ES-I3 (cell line): ENCODE measurements at regions not wholly inside any gene's neighbourhood (a gene's known extent, or its start where the extent isn't known, plus 50 kb on each side); places are given as distances from the start of the nearest gene placed in this dataset.

Experiments
- H3K36me3 ChIP-seq: 2 replicates; pipeline ENCODE4 v1.6.1; 2013; ENCODE audit warnings: mild to moderate bottlenecking, low read length, control low read depth, moderate library complexity; ENCODE audit not compliant: insufficient read depth
- H3K4me1 ChIP-seq: 2 replicates; pipeline ENCODE4 v1.6.1; 2013; ENCODE audit warnings: mild to moderate bottlenecking, control low read depth, low read length; ENCODE audit not compliant: insufficient read depth
- H3K9ac ChIP-seq: 2 replicates; pipeline ENCODE4 v1.6.1; 2013; ENCODE audit warnings: low read depth, mild to moderate bottlenecking, low read length, moderate library complexity
- H3K9me3 ChIP-seq: 2 replicates; pipeline ENCODE4 v1.6.1; 2013; ENCODE audit warnings: mild to moderate bottlenecking, low read length, moderate library complexity; ENCODE audit not compliant: control insufficient read depth, insufficient read depth

DNA sequence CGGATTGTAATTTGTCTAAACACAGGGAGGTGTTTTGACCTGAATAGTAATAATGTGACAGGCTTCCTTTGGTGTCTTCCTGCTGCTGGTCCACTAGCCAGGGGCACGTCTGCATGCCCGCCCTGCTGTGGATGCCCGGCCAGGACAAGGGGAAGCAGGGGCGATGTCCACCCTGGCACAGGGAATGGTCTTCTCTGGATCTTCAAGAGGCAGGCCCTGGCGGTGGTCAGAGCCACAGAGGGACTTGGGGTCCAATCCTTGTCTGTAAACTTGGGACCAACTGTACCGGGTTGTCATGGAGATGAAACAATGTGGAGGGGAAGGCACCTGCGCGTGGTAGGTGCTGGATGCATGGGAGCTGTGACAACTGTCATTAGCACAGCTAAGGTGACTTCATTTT, 134.1 kb downstream of the RPLP1 start:
- Histone ChIP-seq H3K9me3 (no peaks in the 10 kb centered on the region), H3K4me1 (no peaks in the 10 kb centered on the region)

DNA sequence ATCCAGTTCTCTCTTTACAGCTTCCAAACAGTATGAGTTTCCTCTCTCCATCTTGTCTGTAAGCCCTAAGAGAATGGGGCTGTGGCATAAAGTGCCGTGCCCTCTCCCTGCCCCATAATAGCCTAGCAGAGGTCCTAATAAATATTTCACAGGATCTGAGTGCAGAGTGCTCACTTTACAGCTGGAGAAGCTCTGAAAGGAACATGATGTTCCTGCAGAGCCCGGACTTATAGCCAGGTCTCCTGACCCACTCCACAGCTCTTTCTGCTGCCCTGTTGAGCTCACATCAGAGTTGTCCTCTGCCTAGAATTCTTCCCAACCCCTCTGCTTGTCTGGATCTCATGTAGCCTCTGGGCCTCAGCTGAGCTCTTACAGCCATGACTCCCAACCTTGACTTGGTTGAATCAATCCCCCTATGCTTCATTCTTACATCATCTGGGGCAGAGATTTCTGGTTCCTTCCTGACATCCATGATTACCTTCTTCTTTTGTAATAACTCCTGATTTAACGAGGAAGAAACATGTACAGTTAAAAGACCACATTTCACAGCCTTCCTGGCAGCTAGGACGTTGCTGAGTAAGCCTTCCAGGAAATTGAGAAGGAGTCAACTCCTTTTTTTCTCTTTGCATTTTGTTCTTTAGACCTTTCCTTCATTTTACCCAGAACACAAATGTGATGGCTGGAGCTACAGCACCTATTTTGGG, 135.3 kb downstream of the RPLP1 start:
- H3K36me3 ChIP-seq: no peaks in the 10 kb centered on the region
- no peaks in the 10 kb centered on the region for H3K9me3 ChIP-seq
- H3K4me1 ChIP-seq: no peaks in the 10 kb centered on the region
- H3K9ac ChIP-seq: no peak overlapping the region

More for the DNA sequence above, 134.1 kb downstream of the RPLP1 start:
- H3K9ac ChIP-seq: no peak overlapping the region
- H3K36me3 ChIP-seq: no peaks in the 10 kb centered on the region

DNA sequence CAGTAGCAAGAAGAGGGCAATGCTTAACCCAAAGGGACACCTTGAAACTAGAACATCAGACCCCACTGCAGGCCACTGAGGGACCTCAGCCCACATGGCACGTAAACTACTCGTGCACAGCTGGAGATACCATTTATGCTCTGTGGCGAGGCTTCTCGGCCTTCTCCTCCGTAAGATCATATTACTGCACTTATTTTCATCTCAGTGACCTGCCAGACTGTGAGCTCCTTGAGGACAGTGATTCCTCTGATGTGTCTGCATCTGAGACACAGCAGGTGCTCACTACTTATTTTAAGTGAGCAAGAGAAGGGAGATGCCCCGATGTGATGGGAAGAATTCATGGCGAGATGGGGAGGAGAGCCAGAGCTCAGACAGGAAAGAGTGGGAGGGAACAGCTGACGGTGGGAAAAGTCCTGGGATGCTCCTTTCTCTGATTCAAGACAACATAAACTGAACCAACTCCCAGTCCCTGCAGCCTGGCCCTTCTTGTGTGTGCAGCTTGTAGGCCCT, 137.6 kb downstream of the RPLP1 start:
- H3K4me1 ChIP-seq: no peaks in the 10 kb centered on the region; the same call in 1 of the 2 replicates
- H3K9me3 ChIP-seq: no peaks in the 10 kb centered on the region
- H3K9ac ChIP-seq: no peak overlapping the region
- no peaks in the 10 kb centered on the region for H3K36me3 ChIP-seq

DNA sequence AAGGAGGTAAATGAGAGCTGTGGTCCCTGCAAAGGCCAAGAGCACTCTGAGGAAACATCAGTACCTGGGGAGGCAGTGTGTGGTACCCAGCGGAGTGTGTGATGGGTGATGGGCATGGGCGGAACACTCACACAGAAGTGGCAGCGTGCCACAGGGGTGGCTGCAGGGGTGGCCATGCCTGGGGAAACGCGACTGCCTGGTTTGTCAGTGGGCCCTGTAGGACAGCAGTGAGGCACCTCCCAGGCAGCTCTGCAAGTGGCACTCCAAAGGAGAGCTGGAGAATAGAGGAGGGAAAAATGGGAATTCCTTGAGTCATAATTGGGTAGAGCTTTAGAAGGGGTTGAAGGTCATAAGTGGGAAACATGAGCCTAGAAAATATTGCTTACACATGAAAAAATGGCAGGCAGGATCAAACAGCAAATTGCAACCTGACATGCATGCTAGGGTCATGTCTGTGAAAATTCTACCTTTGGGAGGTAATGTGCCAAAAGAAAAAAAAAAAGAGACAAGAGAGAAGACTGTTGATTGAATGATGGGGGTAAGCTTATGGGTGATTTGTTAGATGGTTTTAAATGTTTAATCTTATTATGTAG, 138.4 kb downstream of the RPLP1 start:
- Histone ChIP-seq H3K36me3 (no peaks in the 10 kb centered on the region), H3K9me3 (no peaks in the 10 kb centered on the region), H3K4me1 (no peaks in the 10 kb centered on the region; the same call in 1 of the 2 replicates), H3K9ac (no peak overlapping the region)

DNA sequence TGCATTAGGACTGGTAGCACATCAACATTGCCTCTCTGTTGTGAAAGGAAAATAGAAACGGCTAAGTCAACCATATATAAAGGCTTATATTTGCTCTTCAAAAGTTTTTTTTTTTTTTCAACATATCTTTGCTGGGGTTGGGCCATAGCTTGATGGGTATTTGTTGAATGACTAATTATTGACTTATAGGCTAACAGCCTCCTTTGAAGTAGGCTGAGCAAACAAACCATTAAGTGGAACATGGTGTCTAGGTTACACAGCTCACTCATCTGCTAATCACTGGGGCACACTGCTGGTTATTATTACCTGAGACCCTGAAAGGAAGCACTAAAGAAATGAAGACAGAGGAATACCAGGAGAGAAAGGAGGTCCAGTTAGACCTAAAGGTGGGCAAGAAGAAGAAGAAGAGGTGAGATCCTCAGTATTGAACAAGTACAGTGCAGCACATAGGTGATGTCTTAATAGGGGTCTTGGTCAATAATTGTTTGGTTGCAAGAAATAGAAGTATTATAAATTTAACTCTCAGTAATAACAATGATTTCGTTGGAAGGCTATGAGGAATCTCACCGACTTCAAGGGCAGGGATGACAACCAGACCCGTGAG, 139.4 kb downstream of the RPLP1 start:
- H3K4me1 ChIP-seq: no peaks in the 10 kb centered on the region; the same call in 1 of the 2 replicates
- H3K9me3 ChIP-seq: no peaks in the 10 kb centered on the region
- no peaks in the 10 kb centered on the region for H3K36me3 ChIP-seq
- no peak overlapping the region for H3K9ac ChIP-seq

DNA sequence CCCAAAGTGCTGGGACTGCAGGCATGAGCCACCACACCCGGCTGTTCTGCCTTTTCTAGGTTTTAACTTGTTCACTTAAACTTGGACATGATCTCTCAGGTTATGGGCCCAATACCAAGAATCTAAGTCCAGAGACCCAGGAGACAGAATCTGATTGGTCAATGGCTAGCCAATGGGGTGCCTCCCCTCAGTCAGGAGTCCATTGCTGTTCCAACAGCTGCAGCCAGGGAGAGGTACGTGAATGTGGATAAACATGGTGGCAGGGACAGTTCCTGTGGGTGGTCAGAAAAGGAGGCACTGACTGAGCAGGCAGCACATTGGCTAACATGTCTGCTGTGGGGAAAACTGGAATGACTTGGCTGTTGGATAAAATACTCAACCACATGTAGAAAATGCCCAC, 140.3 kb downstream of the RPLP1 start:
- Histone ChIP-seq H3K4me1 (no peaks in the 10 kb centered on the region; the same call in 1 of the 2 replicates), H3K9me3 (no peaks in the 10 kb centered on the region), H3K9ac (no peak overlapping the region), H3K36me3 (no peaks in the 10 kb centered on the region)

DNA sequence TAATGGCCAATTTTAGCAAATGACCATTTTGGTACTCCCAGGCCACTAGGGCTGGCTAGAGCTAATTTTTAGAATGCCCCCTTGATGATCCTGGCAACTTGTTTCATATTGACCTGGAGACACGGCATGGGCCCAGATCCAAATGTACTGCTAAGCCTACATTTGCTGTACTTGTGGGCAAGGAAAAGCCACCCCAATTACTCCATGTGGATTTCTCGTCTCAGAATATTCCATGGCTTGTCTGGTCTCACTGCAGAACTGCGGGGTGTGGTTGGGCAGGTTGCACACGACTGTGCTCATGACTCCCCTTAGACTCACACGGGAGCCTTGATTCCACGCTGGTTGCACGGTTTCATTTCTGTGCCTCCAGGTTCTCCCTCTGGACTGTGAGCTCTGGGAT, 140.9 kb downstream of the RPLP1 start:
- Histone ChIP-seq H3K36me3 (no peaks in the 10 kb centered on the region), H3K4me1 (no peaks in the 10 kb centered on the region; the same call in 1 of the 2 replicates), H3K9ac (no peak overlapping the region), H3K9me3 (no peaks in the 10 kb centered on the region)

DNA sequence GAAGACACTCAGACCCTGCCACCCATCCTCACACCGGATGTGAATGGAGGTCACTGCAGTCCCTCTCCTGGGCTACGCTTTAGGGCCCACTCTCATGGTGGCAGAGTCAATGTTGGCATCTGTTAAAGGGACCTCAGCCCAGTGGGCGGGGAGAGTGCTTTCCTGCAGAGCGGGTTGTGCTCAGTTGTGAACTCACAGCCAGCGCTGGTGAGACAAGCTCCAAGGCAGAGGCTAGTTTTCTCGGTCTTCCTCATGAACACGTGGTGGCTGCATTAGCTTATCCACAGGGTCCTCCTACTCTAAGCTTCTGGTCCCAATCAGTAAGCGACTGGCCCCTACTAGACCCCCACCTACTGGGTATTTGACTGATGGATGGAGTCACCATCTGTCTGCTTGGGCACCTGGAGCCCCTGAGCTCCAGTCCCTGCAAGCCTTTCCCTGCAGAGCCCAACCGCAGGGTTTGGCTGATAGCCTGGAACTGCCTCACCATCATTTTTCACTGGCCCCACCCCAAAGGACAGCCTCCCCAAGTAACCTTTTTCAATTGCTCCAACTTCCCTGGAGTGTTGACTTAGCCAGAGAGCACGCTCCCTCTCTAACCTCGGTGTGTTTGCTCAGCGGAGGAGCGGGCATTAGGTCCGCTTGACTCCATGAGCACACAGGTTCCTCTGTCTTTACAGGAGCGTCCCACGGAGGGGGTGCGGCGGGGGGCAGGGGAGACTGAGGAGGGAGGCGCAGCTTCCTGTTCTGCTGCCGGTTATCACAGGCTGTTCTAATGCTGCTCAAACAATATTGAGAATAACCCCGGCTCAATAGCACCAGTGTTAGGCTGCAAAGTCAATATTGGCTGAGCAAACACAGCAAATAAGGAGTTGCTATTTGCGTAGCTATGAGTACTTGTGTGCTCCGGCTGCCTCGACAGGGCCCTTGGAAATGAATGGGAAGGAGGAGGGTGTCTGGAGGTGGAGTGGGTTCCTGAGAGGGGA, 141.7 kb downstream of the RPLP1 start:
- H3K4me1 ChIP-seq: no peaks in the 10 kb centered on the region; the same call in 1 of the 2 replicates
- H3K9me3 ChIP-seq: no peaks in the 10 kb centered on the region
- no peak overlapping the region for H3K9ac ChIP-seq
- H3K36me3 ChIP-seq: no peaks in the 10 kb centered on the region

DNA sequence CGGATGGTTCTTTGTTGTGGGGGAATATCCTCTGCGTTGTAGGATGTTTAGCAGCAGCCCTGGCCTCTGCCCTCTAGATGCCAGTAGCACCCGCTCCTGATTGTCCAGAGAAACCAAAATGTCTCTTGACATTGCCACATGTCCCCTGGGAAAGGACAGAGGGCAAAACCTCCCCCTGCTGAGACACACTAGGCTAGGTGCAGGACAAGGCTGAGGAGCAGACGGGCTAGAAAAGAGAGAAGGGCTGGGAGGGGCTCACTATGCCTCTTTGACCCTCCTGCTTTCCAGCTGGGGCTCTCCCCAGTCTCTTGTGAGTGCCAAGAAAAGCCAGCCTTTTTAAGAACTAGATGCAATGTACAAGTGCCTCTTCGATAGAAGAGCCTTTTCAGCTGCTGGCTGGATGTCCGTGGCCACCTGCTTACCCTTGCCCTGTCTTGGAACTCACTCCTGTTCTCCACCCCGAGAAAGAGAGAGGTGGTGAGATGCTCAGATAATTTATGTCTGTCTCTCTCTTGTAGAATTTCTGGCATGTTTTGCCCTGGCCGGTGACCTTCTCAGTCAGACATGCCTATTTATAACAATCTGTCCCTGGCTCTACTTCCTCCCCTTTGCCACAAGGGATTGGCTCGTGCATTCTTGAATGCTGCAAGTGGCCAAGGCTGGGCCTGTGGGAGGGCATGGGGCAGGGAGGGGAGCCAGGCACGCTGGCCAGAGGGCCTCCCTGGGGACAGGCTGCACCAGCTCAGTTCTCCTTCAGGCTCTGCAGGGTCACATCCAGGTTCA, 142.6 kb downstream of the RPLP1 start:
- Histone ChIP-seq H3K9me3 (no peaks in the 10 kb centered on the region), H3K4me1 (no peaks in the 10 kb centered on the region; the same call in 1 of the 2 replicates), H3K36me3 (no peaks in the 10 kb centered on the region), H3K9ac (no peak overlapping the region)

DNA sequence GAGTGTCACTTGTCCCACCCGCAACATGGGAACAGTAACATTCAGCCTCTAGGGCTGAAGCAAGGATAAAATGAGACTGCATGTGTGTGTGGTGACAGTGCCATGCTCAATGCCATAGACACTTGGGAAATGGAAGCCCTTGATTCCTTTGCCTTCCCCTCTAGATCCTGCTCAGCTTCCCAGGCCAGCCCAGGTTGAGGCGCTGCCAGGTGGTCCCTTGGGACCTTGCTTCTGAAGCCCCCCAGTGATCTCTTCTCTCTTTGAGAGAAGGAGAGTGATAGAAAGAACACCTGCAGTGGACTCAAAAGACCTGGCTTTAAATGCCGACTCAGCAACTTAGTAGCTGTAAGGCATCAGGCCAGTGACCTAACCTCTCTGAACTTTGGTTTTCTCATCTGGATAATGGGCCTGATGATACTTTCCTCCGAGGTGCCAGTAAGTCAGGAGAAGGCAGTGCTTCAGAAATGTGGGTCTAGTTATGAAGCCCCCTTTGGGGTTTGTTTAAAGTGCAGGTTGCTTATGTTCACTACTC, 144.5 kb downstream of the RPLP1 start:
- Histone ChIP-seq H3K9me3 (no peaks in the 10 kb centered on the region), H3K36me3 (no peaks in the 10 kb centered on the region), H3K9ac (no peak overlapping the region), H3K4me1 (no peaks in the 10 kb centered on the region; the same call in 1 of the 2 replicates)

DNA sequence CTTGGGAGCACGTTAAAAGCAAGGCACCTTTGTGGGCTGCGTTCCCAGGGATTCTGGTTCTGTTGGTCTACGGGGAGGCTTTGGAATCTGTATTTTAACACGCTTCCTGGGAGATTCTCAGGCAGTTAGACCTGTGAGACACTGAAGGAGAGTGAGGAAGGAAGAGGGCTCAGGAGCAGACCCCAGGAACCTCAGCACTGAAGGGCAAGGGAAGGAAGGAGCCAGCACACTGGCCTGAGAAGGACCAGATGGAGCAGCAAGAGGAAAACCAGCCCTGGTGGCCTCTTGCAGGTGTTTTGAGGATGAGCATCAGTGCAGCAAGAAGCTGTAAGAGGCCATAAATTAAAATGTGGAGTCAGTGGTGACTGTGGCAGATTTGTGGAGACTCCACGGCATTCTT, 146.7 kb downstream of the RPLP1 start:
- Histone ChIP-seq H3K36me3 (no peaks in the 10 kb centered on the region), H3K4me1 (no peaks in the 10 kb centered on the region; the same call in 1 of the 2 replicates), H3K9ac (no peak overlapping the region), H3K9me3 (no peaks in the 10 kb centered on the region)

DNA sequence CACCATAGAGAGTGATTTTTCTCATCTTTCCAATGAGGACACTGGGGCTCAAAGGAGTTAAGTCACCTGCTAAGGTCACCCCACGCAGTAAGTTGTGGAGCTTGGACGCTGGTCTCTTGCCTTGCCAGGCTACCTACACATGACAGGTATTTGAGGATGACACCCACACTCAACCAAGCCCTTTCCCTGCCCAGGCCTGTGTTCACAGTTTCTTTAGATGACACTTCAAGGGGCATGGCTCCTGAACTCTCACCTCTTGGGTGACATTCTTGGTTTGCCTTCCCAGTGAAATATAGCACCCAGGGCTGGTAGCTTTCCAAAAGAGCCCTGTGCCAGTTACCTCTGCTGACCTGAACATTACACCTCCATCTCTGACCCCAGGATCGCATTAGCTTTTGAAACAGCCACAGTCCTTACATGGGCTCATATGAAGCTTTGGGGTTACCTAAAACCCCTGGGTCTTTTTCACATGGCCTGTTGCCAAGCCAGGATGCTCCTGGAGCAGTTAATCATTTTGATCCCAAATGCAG, 148.0 kb downstream of the RPLP1 start:
- Histone ChIP-seq H3K9me3 (no peaks in the 10 kb centered on the region), H3K36me3 (no peaks in the 10 kb centered on the region), H3K4me1 (no peaks in the 10 kb centered on the region), H3K9ac (no peak overlapping the region)
